Lung (tissue), 11 donors: ENCODE measurements at regions not wholly inside any gene's neighbourhood (a gene's known extent, or its start where the extent isn't known, plus 50 kb on each side); places are given as distances from the start of the nearest gene placed in this dataset.

Source experiments
- ATAC-seq: fragments of 200-7000 bp; cut with Tn5 transposase; one replicate; pipeline ENCODE4 v1.9.1; 2020; ENCODE audit warnings: moderate number of reproducible peaks; ENCODE audit not compliant: insufficient read depth, low FRiP score
- DNase-seq, 3 donors: peaks; one replicate each; pipeline ENCODE4 v3.0.0-alpha.2; 2013 to 2017
- H3K27ac ChIP-seq, 2 donors: one replicate each; pipeline ENCODE4 v1.5.1; 2013; ENCODE audit warnings: mild to moderate bottlenecking in 2 of 2, moderate library complexity in 2 of 2, control low read depth in 1 of 2, inconsistent platforms in 1 of 2, low read depth in 1 of 2, low read length in 1 of 2
- H3K27me3 ChIP-seq, 3 donors: one replicate each; pipeline ENCODE4 v1.5.1; 2013; ENCODE audit warnings: low read length in 2 of 3; ENCODE audit not compliant: control insufficient read depth in 3 of 3, insufficient read depth in 3 of 3
- H3K36me3 ChIP-seq, 4 donors: one replicate each; pipeline ENCODE4 v1.5.1; 2013; ENCODE audit warnings: low read length in 4 of 4, mild to moderate bottlenecking in 1 of 4, moderate library complexity in 1 of 4; ENCODE audit not compliant: control insufficient read depth in 4 of 4, insufficient read depth in 4 of 4
- H3K4me1 ChIP-seq, 5 donors: one replicate each; pipeline ENCODE4 v1.5.1; 2013; ENCODE audit warnings: low read length in 5 of 5, mild to moderate bottlenecking in 2 of 5, moderate library complexity in 1 of 5; ENCODE audit not compliant: control insufficient read depth in 5 of 5, insufficient read depth in 5 of 5
- H3K4me3 ChIP-seq: one replicate; pipeline ENCODE4 v1.5.1; 2013; ENCODE audit warnings: mild to moderate bottlenecking, control low read depth, moderate library complexity
- H3K9ac ChIP-seq, 2 donors: one replicate each; pipeline ENCODE4 v1.5.1; 2013; ENCODE audit warnings: low read length in 2 of 2, control low read depth in 1 of 2; ENCODE audit not compliant: insufficient read depth in 1 of 2
- H3K9me3 ChIP-seq, 4 donors: one replicate each; pipeline ENCODE4 v1.5.1; 2013; ENCODE audit warnings: low read length in 3 of 4, mild to moderate bottlenecking in 1 of 4, moderate library complexity in 1 of 4; ENCODE audit not compliant: control insufficient read depth in 4 of 4, insufficient read depth in 3 of 4
- WGBS, 2 donors: extraction: QIAGEN DNeasy Blood & Tissue Kit; methylation state at CpG; one replicate each; pipeline ENCODE4 v1.1.7; 2013; 5-methylcytosine and 5-hydroxymethylcytosine counted together
- TF ChIP-seq, protein P1 (sequence below): IDR thresholded peaks from 2 replicates; pipeline ENCODE4 v1.5.1; 2012; ENCODE audit warnings: mild to moderate bottlenecking; ENCODE audit errors: control extremely low read depth, extremely low read depth
- donor health status: control.
- donor health status: control.
- donor health status: Bipolar disorder and iron deficiency.
- donor health status: healthy.
- donor health status: DM: yes; HTN: yes; CAD: no.

DNA sequence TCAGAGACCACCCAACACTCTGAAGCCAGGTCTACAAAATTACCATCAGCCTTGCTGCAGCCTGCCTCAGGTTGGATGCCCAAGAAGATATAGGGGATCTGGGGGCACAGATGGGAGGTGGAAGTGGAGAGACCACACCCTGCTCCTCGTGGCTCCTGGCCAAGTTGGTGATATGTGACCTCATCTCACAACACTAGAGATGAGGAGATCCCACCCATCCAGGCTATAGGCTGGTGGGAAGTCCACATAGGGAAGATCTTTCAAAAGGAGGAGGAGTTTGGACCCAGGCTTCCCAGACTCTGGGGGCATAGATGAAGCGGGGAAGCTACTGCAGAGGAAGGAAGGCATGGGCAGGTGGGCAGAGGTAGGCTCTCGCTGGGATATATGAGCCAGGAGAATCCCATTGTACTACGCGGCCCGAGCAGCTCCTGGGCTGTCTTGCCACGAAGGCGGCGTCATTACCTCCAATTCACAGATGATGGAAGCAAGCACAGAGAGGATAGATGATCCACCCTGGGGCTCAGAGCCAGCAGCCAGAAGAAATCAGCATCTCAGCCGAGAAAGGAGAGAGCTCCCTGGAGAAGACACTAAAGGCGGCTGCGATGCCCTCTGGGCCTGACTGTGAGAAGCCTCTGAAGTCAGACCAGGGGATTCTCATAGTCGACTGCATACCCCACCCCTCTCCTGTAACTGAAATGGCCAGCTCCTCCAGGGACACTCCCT is 96.0 kb downstream of the RHOB start:
- TF ChIP-seq, protein P1, sequence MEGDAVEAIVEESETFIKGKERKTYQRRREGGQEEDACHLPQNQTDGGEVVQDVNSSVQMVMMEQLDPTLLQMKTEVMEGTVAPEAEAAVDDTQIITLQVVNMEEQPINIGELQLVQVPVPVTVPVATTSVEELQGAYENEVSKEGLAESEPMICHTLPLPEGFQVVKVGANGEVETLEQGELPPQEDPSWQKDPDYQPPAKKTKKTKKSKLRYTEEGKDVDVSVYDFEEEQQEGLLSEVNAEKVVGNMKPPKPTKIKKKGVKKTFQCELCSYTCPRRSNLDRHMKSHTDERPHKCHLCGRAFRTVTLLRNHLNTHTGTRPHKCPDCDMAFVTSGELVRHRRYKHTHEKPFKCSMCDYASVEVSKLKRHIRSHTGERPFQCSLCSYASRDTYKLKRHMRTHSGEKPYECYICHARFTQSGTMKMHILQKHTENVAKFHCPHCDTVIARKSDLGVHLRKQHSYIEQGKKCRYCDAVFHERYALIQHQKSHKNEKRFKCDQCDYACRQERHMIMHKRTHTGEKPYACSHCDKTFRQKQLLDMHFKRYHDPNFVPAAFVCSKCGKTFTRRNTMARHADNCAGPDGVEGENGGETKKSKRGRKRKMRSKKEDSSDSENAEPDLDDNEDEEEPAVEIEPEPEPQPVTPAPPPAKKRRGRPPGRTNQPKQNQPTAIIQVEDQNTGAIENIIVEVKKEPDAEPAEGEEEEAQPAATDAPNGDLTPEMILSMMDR: no peak
- H3K4me1 ChIP-seq: peaks cover 0 to 13% (median 0%) of the 10 kb centered on the region in 5 donors
- no peaks in the 10 kb centered on the region for H3K9me3 ChIP-seq
- DNase-seq: no peak
- no peak overlapping the region for H3K27ac ChIP-seq
- 79 to 89% methylated on average over 13 of the region's 13 CpGs for WGBS, 2 donors
- H3K4me3 ChIP-seq: no peak overlapping the region
- no peaks in the 10 kb centered on the region for H3K27me3 ChIP-seq
- no peak overlapping the region for H3K9ac ChIP-seq
- ATAC-seq: no peak
- H3K36me3 ChIP-seq: no peaks in the 10 kb centered on the region

DNA sequence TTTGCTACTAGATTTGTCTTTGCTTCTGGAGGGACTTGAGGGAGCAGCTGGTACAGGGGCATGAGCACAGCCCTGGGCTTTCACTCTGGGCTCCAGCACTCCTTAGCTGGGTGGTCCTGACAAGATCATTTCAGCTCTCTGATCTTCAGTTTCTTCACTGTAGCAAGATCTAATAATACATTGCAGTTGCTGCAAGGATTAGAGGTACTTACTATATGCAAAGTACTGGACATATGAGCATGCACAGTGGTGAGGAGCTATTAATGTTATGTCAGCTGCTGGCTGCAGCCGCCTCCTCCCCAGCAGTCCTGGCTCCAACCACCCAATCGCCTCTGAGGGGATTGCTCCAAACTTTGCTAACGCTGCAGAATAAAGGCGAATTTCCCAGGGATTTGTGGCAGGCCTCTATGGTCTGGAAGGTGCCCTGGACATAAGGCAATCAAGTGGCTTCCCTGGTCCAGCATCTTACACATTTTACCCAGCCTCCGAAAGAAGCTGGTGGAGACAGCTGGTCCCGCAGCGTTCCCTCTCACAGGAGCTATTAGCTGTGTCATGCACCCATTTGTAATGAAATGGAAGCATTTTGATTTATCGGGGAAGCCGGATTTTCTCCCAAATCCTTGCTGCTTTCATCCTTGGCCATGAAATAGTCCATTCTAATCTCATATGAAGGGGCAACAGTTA is 96.7 kb downstream of the RHOB start:
- H3K27me3 ChIP-seq: no peaks in the 10 kb centered on the region
- H3K27ac ChIP-seq: no peak overlapping the region
- H3K9me3 ChIP-seq: no peaks in the 10 kb centered on the region
- 72 to 73% methylated on average over 9 of the region's 9 CpGs for WGBS, 2 donors
- TF ChIP-seq, protein P1: no peak
- H3K9ac ChIP-seq: no peak overlapping the region
- DNase-seq (peak; percentile 47 to 74 (median 60)), ATAC-seq (no peak)
- H3K36me3 ChIP-seq: no peaks in the 10 kb centered on the region
- no peak overlapping the region for H3K4me3 ChIP-seq
- peaks cover 0 to 13% (median 0%) of the 10 kb centered on the region in 5 donors for H3K4me1 ChIP-seq

DNA sequence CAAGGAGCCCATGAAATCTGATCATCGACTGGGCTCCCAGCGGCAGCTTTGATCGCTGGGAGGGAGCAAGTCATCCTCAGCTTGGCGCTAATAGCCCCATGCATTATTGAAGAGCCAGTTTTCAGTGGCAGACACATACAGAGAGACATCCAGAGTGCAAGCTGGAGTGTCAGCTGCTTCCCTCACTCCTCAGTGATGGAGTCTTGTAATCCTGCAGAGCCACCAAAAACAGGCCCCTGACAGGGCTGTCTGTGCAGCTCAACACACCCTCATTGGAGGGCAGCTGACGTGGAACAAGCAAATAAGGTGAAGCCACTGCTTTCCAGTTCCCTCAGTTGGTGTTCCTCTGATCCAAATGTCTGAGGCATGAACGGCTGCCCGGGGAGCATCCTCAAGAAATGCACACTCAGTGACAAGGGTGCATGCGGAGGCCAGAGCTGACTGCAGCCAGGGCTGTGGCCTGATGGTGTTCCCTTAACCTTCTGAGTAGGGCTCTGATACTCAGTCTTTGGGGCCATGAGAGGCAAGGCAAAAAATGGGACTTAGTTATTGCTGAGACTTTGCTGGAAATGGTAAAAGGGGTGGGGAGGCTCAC is 97.4 kb downstream of the RHOB start:
- 87 to 88% methylated on average over 8 of the region's 8 CpGs for WGBS, 2 donors
- Histone ChIP-seq H3K4me3 (no peak overlapping the region), H3K27ac (no peak overlapping the region), H3K9me3 (no peaks in the 10 kb centered on the region), H3K4me1 (peaks cover 0 to 13% (median 0%) of the 10 kb centered on the region in 5 donors), H3K9ac (no peak overlapping the region), H3K36me3 (no peaks in the 10 kb centered on the region), H3K27me3 (no peaks in the 10 kb centered on the region)
- TF ChIP-seq, protein P1: no peak
- no peak for DNase-seq
- no peak for ATAC-seq
